IgD-negative memory B cell (primary cell): ENCODE measurements at regions not wholly inside any gene's neighbourhood (a gene's known extent, or its start where the extent isn't known, plus 50 kb on each side); places are given as distances from the start of the nearest gene placed in this dataset.
A peak's percentile ranks its signal among the peaks of the same experiment; 100 is the strongest.

ENCODE experiments used
- H3K27ac Mint-ChIP-seq, 3 donors: one replicate each; pipeline ENCODE4 v1.8.0; 2020 to 2022; ENCODE audit warnings: mild to moderate bottlenecking in 3 of 3, mixed read lengths in 3 of 3, moderate library complexity in 1 of 3
- H3K27me3 Mint-ChIP-seq: one replicate; pipeline ENCODE4 v1.8.0; 2021; ENCODE audit warnings: mixed read lengths
- H3K36me3 Mint-ChIP-seq: one replicate; pipeline ENCODE4 v1.8.0; 2020; ENCODE audit warnings: mild to moderate bottlenecking, mixed read lengths
- H3K4me1 Mint-ChIP-seq, 3 donors: one replicate each; pipeline ENCODE4 v1.8.0; 2020 to 2022; ENCODE audit warnings: mixed read lengths in 3 of 3, mild to moderate bottlenecking in 1 of 3
- H3K4me3 Mint-ChIP-seq, 4 donors: one replicate each; pipeline ENCODE4 v1.8.0; 2020 to 2022; ENCODE audit warnings: mild to moderate bottlenecking in 4 of 4, mixed read lengths in 4 of 4, moderate library complexity in 3 of 4
- H3K9me3 Mint-ChIP-seq, 3 donors: one replicate each; pipeline ENCODE4 v1.8.0; 2020 to 2021; ENCODE audit warnings: mixed read lengths in 3 of 3, mild to moderate bottlenecking in 1 of 3

DNA sequence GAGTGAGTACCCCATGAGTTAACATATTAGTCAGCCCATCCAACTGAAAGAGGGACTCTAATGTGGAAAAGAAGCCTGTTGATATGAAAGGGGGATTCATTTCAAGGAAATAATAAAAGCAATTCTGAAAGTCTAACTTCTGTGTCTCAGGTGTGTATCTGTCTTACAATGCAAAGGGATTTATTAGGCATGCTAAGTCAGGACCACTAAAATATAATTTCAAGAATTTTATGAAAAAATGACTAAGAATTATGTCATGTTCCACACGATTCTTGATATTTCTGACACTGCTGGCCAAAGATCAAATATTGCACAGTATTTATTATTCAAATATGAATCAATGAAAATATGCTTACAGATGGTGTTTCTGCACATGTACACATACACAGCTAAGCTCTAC lies 130.8 kb downstream of the KLF12 start:
- H3K27ac Mint-ChIP-seq, result no peak overlapping the region
- H3K4me1 Mint-ChIP-seq, result peaks cover 42 to 53% (median 46%) of the 10 kb centered on the region in 3 donors
- no peak overlapping the region for H3K4me3 Mint-ChIP-seq
- no peaks in the 10 kb centered on the region for H3K27me3 Mint-ChIP-seq
- H3K36me3 Mint-ChIP-seq, result peaks cover 9% of the 10 kb centered on the region
- no peaks in the 10 kb centered on the region for H3K9me3 Mint-ChIP-seq

DNA sequence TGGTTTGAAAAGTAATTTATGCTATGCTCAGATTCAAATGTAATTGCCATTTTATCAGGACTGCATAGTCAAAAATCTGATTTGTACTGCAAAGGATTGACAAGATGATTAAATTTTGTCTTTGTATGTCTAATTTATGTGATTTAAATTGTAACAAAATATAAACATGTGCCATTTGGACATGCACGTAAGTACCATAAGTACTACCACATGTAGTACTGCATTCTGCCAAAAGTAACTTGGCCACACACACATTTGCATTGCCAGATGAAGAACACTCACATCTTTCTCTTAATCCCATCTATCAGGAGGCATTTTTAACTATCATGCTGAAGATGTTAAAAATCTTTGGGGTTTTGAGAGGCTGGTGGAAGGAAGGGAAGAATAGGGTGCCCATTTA lies 133.3 kb downstream of the KLF12 start:
- peak overlapping the region in 1 of 4 donors; percentile 61 for H3K4me3 Mint-ChIP-seq
- H3K27me3 Mint-ChIP-seq, result no peaks in the 10 kb centered on the region
- H3K4me1 Mint-ChIP-seq, result peaks cover 32 to 50% (median 46%) of the 10 kb centered on the region in 3 donors
- no peaks in the 10 kb centered on the region for H3K36me3 Mint-ChIP-seq
- no peaks in the 10 kb centered on the region for H3K9me3 Mint-ChIP-seq
- H3K27ac Mint-ChIP-seq, result no peak overlapping the region

DNA sequence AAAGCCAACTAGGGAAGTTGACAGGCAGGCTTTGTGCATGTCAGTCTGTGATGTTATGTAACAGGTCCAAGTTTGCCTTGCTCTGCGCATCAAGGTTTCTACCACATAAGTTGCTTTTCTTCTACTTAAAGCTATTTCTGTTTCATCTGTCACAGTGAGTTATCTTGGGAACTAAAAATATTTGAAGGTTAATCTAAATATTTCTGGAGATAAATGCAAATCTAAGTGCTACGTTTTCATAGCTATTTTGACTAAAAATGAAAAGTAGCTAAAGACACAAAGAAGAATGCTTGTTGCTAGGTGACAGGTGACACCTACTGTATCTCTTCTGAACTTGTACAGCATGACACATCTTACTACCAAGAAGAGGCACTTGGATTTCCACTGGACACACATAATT lies 135.6 kb downstream of the KLF12 start:
- H3K4me3 Mint-ChIP-seq, result peak overlapping the region in 1 of 4 donors; percentile 30
- H3K27ac Mint-ChIP-seq, result peak overlapping the region in 1 of 3 donors; percentile 12
- H3K4me1 Mint-ChIP-seq, result peaks cover 34 to 55% (median 49%) of the 10 kb centered on the region in 3 donors
- peaks cover 4% of the 10 kb centered on the region for H3K36me3 Mint-ChIP-seq
- H3K9me3 Mint-ChIP-seq, result no peaks in the 10 kb centered on the region
- no peaks in the 10 kb centered on the region for H3K27me3 Mint-ChIP-seq

DNA sequence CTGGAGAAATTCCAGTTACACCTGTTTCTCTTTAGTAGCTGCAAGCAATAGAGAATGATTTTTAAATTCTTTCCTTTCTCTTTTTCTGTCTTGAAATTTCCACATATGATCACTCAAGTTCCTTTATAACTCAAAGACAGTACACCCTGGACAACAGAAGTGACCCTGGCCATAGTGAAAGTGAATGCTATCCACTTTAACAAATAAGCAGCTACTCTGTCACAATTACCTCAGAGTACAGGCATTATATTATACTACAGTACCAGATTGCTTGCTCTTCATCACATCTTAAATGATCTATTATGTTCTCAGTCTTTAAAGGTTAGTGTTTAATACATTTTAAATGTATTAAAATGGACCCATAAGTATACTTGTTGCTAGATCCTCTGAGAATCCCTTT lies 136.2 kb downstream of the KLF12 start:
- Mint-ChIP-seq H3K36me3 (peaks cover 4% of the 10 kb centered on the region), H3K4me3 (no peak overlapping the region), H3K9me3 (no peaks in the 10 kb centered on the region), H3K27ac (peak overlapping the region in 2 of 3 donors; percentile 12 to 28), H3K4me1 (peaks cover 32 to 52% (median 49%) of the 10 kb centered on the region in 3 donors), H3K27me3 (no peaks in the 10 kb centered on the region)

DNA sequence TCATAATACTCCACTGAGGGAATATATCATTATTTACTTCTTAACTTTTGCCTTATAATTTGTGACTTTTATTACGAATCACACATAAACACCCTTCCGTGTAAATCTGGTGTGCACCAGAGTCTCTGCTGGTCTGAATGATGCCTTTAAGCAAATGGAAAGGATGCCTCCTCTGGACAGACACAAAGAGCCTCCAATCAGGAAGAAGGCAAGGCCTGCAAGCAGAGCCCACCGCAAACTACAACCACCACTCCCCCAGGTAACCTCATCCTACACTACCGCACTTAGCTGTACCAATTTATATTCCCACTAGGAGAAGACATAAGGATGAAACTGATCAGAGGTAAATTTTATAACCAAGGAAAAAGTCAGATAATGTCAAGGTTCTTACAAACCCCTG lies 137.6 kb downstream of the KLF12 start:
- Mint-ChIP-seq H3K36me3 (peaks cover 4% of the 10 kb centered on the region), H3K9me3 (no peaks in the 10 kb centered on the region), H3K4me3 (no peak overlapping the region), H3K27ac (peak overlapping the region in 1 of 3 donors; percentile 38), H3K27me3 (no peaks in the 10 kb centered on the region), H3K4me1 (peaks cover 36 to 56% (median 53%) of the 10 kb centered on the region in 3 donors)

DNA sequence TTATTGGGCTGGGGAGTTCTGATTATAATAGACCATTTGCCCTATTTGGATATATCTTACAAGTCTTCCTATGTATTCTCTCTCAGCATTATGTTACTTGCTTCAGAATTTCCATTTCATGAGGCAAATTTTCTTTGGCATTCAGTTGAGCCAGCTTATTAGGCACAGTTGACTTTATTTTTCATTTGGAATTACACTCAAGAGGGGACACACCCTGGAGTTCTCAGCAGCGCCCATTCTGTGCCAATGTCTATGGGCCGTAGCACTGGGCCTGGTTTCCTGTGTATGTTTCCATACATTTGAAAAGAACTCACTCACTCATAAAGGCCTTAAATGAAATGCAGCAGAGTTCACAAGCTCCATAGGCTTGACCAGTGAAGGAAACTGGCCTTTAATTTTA lies 138.5 kb downstream of the KLF12 start:
- Mint-ChIP-seq H3K9me3 (no peaks in the 10 kb centered on the region), H3K4me3 (no peak overlapping the region), H3K27ac (peak overlapping the region in 1 of 3 donors; percentile 24), H3K36me3 (peaks cover 5% of the 10 kb centered on the region), H3K27me3 (no peaks in the 10 kb centered on the region), H3K4me1 (peaks cover 40 to 58% (median 57%) of the 10 kb centered on the region in 3 donors)

DNA sequence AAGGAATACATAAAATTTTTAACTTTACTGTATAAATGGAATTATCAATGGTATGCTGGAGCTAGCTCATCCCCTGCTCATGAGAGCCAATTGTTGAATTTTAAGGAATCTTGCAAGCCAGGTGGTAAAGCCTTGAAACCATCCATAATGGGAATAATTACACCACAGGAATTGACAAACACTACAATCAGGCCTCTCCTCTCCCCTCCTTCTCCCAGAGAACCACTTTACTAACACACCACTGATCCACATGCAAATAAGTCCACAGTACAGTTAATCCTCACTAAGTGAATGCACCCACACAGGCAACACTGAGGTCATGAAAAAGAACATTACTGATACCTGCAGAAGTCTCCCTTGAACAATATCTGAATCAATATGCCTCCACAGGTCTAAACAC lies 140.5 kb downstream of the KLF12 start:
- peaks cover 33 to 59% (median 55%) of the 10 kb centered on the region in 3 donors for H3K4me1 Mint-ChIP-seq
- no peaks in the 10 kb centered on the region for H3K27me3 Mint-ChIP-seq
- H3K4me3 Mint-ChIP-seq, result no peak overlapping the region
- peaks cover 5% of the 10 kb centered on the region for H3K36me3 Mint-ChIP-seq
- no peaks in the 10 kb centered on the region for H3K9me3 Mint-ChIP-seq
- peak overlapping the region in 2 of 3 donors; percentile 0 to 2 for H3K27ac Mint-ChIP-seq

DNA sequence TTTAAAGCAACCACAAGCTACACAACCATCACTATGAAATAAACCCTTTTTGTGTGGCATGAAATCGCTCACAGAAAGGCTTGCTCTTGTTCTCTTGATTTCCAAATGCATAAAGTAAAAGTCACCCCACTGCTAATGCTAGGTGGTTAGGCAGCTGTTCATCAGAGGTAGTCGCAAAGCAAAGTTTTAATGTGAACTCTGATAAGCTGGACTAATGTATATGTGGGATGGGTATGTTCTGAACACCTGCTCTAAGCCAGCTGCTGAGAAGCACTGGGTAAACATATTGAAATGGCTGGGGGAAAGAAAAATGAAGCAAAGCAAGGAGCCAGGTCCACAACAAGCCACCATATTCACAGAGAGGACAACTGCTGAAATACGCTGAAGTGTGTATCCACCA lies 142.3 kb downstream of the KLF12 start:
- Mint-ChIP-seq H3K4me3 (peak overlapping the region in 2 of 4 donors; percentile 13 to 73), H3K27ac (peak overlapping the region in 1 of 3 donors; percentile 65), H3K4me1 (peaks cover 41 to 58% (median 56%) of the 10 kb centered on the region in 3 donors), H3K27me3 (no peaks in the 10 kb centered on the region), H3K36me3 (peaks cover 5% of the 10 kb centered on the region), H3K9me3 (no peaks in the 10 kb centered on the region)

DNA sequence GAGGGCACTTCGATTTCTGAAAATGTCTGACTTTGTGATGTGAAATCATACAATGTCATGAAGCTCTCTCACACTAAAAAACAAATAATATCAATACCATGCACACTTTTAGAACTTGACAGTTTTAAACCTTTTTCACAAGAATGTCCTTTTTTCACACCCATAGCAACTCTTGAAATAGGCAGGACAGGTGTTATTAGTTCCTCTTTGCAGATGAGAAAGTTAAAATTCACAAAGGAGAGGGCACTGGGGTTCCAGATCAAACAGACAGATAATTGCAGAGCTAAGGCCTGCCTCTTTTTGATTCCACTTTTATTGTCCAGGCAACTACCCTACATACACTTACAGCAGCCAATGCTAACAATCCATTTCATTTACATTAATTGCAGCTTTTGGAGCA lies 142.8 kb downstream of the KLF12 start:
- no peaks in the 10 kb centered on the region for H3K27me3 Mint-ChIP-seq
- H3K36me3 Mint-ChIP-seq, result peaks cover 5% of the 10 kb centered on the region
- peak overlapping the region in 1 of 4 donors; percentile 28 for H3K4me3 Mint-ChIP-seq
- peaks cover 41 to 58% (median 54%) of the 10 kb centered on the region in 3 donors for H3K4me1 Mint-ChIP-seq
- peak overlapping the region in 1 of 3 donors; percentile 44 for H3K27ac Mint-ChIP-seq
- no peaks in the 10 kb centered on the region for H3K9me3 Mint-ChIP-seq

DNA sequence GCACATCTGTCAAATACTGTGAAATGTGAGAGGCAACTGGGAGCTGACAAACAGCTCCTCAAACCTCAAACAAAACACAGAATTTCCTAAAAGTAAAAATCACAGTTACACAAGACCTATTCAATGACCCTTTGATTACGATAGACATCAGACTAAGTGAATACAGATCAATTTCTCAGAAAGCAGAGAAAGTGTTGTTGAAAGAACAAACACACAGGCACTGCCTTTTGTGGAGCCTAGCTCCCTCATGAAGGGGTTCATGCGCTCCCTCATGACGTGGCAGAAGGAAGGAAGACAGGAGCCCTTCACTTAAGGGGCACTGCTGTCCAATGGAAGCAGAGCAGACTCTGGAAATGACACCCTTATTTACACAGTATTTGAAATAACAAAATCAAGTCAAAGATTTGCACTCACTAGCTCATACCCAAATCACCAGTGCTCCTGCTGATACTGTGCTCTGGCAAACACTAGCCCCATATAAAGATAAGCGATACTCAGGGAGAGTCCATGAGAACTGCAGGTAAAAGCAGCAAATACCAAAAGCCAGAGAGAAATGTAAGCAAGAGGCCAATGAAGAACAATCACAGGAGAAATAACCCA lies 144.9 kb downstream of the KLF12 start:
- Mint-ChIP-seq H3K27ac (peak overlapping the region in 2 of 3 donors; percentile 43 to 78), H3K9me3 (no peaks in the 10 kb centered on the region), H3K36me3 (peaks cover 4% of the 10 kb centered on the region), H3K27me3 (no peaks in the 10 kb centered on the region), H3K4me3 (peak overlapping the region in 2 of 4 donors; percentile 51 to 56), H3K4me1 (peaks cover 44 to 56% (median 50%) of the 10 kb centered on the region in 3 donors)

DNA sequence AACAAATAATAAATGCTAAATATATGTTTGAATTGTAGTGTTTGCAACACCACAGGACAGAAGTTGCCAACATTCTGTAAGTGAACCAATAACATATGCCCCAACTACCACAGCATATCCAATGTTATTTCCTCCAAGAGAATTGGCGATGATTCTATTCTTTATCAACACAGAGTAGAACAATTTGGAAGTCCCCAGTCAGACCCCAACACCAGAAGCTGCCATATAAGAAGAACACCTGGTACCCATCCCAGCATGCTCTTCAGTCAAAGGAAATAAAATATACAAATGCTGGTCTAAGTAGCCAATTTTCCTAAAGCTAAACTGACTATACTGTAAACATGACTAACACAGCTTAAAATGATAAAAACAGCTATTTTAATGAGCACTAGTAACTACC lies 145.7 kb downstream of the KLF12 start:
- Mint-ChIP-seq H3K27me3 (no peaks in the 10 kb centered on the region), H3K27ac (peak overlapping the region in 2 of 3 donors; percentile 25 to 89), H3K4me1 (peaks cover 37 to 52% (median 44%) of the 10 kb centered on the region in 3 donors)

DNA sequence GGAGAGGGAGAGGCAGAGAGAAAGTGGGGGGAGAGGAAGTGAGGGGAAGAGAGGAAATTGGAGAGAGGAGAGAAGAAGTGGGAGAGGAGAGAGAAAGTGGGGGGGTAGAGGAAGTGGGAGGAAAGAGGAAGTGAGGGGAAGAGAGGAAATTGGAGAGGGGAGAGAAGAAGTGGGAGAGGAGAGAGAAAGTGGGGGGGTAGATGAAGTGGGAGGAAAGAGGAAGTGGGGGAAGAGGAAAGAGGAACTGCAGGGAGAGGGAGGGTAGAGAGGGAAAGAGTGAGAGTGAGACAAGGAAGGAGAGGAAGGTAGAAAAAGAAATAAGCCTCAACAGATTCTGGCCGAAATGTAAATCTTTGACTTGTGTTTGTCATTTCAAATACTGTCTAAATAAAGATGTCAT lies 146.6 kb downstream of the KLF12 start:
- Mint-ChIP-seq H3K36me3 (peaks cover 4% of the 10 kb centered on the region), H3K27ac (peak overlapping the region in 1 of 3 donors; percentile 89), H3K4me1 (peaks cover 36 to 51% (median 44%) of the 10 kb centered on the region in 3 donors), H3K9me3 (no peaks in the 10 kb centered on the region), H3K4me3 (peak overlapping the region in 1 of 4 donors; percentile 46), H3K27me3 (no peaks in the 10 kb centered on the region)

More for the DNA sequence above, 145.7 kb downstream of the KLF12 start:
- Mint-ChIP-seq H3K36me3 (peaks cover 4% of the 10 kb centered on the region), H3K4me3 (peak overlapping the region in 1 of 4 donors; percentile 21), H3K9me3 (no peaks in the 10 kb centered on the region)

DNA sequence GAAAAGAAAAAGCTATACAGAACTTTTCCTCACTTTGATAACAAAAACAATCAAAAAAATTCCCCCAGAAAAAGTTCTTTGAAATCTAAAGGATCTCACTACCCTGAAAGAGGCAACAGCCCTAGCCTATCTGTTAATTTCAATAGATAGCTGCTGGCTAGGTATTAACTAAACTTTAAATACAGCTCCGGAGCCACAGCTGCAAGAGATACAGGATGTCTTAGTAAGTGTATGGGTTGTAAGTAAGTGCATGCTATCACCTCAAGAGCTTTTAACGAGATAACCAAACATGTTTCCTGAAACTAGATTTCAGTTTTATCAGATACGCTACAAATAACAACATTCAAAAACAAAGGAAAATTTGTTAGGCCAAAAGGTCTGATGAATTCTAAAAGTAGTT lies 148.4 kb downstream of the KLF12 start:
- Mint-ChIP-seq H3K4me1 (peaks cover 21 to 35% (median 28%) of the 10 kb centered on the region in 3 donors), H3K27me3 (no peaks in the 10 kb centered on the region), H3K9me3 (no peaks in the 10 kb centered on the region), H3K36me3 (peaks cover 3% of the 10 kb centered on the region), H3K4me3 (no peak overlapping the region), H3K27ac (peak overlapping the region; percentile 17 to 46 (median 42))

DNA sequence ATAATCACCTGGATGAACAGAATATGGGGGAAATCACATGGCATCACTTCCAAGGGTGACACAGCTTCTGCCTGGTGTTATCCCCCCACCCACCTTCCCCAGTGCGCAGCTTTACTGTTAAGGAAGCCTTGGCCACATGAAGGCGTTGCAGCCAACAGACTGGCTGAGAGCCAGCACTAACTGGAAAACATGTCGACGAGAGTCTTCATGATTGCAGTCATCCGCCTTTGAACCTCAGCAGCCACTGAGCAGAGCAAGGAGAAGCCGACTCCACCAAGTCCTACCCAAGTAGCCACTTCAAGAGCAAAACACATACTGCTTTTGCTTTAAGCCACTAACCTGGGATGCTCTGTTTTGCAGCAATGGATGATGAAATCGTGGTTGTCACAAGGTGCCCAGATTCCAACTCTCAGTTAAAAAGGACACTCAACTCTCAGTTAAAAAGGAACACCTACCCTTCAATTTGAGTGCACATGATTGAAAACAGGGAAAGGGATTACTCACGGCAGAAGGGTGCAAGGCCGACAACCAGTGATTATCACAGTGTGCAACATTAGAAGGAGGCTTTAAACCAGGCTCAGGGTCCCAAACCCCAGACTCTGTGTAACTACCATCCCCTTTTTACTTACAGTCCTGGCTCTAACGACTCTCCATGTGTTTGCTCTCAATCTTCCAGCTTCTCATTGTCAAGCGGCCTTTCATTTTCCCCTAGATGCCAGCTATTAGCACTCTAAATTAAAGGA lies 149.1 kb downstream of the KLF12 start:
- Mint-ChIP-seq H3K9me3 (no peaks in the 10 kb centered on the region), H3K27ac (peak overlapping the region in 2 of 3 donors; percentile 42 to 46), H3K27me3 (no peaks in the 10 kb centered on the region), H3K4me3 (peak overlapping the region in 2 of 4 donors; percentile 9 to 58), H3K4me1 (peaks cover 21 to 35% (median 31%) of the 10 kb centered on the region in 3 donors), H3K36me3 (peaks cover 3% of the 10 kb centered on the region)

DNA sequence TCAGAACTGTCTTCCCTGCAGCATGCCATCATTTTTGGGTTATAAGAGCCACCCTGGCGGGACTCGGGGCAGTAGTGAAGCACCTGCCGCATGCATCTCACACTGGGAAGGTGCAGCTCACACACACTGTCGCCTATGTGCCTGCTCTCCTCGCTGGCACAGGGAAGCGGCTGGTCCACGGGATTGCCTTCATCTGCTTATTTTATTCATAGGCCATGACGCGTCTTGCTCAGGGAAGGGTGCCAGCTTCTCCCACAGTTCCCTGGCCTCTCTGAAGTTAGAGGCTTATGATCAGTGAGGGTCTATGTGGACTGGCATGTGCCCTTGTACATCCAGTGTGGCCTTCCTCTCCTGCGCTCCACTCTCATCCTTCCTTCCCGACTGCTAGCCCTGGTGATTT lies 150.0 kb downstream of the KLF12 start:
- Mint-ChIP-seq H3K4me3 (no peak overlapping the region), H3K36me3 (peaks cover 3% of the 10 kb centered on the region), H3K27me3 (no peaks in the 10 kb centered on the region), H3K9me3 (no peaks in the 10 kb centered on the region), H3K4me1 (peaks cover 22 to 32% (median 32%) of the 10 kb centered on the region in 3 donors), H3K27ac (peak overlapping the region in 1 of 3 donors; percentile 92)
